ENCODE measurements at regions not wholly inside any gene's neighbourhood (a gene's known extent, or its start where the extent isn't known, plus 50 kb on each side); places are given as distances from the start of the nearest gene placed in this dataset.
A peak's percentile ranks its signal among the peaks of the same experiment; 100 is the strongest.
"Not testable (repeated sequence)": the region's sequence is repeated elsewhere in the genome, so short reads cannot be mapped to it uniquely, and the experiment has no call there.

- DNase-seq = no peak
- TF ChIP-seq POLR2A (IDR thresholded peaks at IDR 0.05; ENCODE audit: low read length) (no peak), GATA1 (IDR thresholded peaks at IDR 0.05; ENCODE audit: low read depth, low read length) (no peak)
These were observed 98.3 kb upstream of the C7orf33 start for GRCh38 chr7:148492157-148492860.

DNA sequence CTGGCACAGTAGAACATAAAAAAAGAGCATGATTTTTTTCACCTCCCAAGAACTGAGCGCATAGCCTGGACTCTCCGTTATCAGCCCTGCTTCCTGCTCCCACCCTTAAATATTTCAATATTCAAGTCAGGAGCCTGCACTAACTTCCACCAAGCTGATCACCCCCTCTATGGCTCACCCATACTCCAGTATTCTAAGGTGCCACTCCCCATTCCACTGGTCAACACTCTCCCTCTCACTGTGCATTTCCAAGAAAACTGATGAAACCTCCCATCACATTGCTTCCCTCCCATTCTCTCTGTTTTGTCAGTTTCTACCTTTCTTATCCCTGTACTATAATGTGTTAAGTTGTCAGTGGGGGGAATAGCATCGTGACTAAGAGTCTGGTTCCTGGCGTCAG, 95.0 kb upstream of the C7orf33 start:
- TF ChIP-seq GATA1 (IDR thresholded peaks at IDR 0.05; ENCODE audit: low read depth, low read length) (no peak), POLR2A (IDR thresholded peaks at IDR 0.05; ENCODE audit: low read length) (no peak)
- no peak for DNase-seq

GRCh38 chr7:148500978-148501377, 89.6 kb upstream of the C7orf33 start:
- no peak for DNase-seq
- no peak for TF ChIP-seq POLR2A (IDR thresholded peaks at IDR 0.05; ENCODE audit: low read length)
- TF ChIP-seq GATA1 (IDR thresholded peaks at IDR 0.05; ENCODE audit: low read depth, low read length) = no peak

DNA sequence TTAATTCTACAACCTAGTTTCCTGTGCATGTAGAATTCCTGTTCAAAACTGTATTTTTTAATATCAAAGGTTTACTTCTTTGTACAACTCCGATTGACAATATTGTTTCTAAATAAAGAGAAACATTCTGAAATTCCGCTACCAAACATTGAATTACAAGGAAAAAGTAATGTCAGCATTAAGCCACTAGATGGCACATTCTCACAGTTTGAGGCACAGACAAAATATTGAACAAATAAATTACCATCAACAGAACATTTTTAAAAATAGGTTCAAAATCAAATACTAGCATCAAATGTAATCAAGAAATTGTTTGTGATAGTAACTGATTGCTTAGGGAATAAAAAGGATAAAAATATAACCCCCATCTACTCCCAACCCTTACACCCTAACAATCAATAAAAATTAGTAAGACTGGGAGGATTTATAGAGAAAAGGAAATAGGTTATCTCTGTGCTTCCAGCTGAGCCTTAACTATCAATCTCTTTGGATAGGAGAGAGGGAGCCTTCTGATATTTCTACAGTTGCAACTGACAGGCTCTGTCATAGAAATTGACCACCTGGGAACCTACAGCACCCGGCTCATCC, 86.6 kb upstream of the C7orf33 start:
- TF ChIP-seq POLR2A (IDR thresholded peaks at IDR 0.05; ENCODE audit: low read length) (no peak), GATA1 (IDR thresholded peaks at IDR 0.05; ENCODE audit: low read depth, low read length) (no peak)
- DNase-seq = peak; percentile 24 to 62

DNA sequence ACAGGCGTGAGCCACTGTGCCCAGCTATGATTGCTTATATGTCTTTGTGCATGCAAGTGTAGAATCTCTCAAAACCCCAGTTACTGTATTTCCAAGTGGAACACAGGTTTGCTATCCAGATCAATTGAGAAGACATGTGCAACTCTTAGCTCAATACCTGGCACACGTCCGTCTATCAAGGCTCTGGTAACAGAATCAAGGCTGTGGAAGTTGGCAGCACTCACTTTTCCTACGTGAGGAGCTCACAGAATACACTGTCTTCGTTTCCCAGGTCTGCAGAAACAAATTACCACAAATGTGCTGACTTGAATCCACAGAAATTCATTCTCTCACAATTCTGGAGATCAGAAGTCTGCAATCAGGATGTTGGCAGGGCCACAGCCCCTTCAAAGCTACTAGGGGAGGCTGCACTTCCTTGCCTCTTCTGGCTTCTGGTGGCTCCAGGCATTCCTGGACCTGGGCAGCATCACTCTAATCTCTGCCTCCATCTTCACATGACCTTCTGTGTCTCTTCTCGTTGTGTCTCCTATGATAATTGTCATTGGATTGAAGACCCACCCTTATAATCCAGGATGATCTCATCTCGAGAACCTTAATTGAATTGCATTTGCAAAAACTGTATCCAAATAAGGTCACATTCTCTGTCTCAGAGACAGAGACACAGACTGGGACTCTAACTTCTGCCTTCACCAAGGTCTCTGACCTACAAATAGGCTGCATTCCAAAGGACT, 84.8 kb upstream of the C7orf33 start:
- DNase-seq = no peak
- TF ChIP-seq POLR2A (IDR thresholded peaks at IDR 0.05; ENCODE audit: low read length) = no peak
- TF ChIP-seq GATA1 (IDR thresholded peaks at IDR 0.05; ENCODE audit: low read depth, low read length) = no peak

- not testable (repeated sequence) for DNase-seq
These were observed 83.4 kb upstream of the C7orf33 start for GRCh38 chr7:148507064-148507573.

DNA sequence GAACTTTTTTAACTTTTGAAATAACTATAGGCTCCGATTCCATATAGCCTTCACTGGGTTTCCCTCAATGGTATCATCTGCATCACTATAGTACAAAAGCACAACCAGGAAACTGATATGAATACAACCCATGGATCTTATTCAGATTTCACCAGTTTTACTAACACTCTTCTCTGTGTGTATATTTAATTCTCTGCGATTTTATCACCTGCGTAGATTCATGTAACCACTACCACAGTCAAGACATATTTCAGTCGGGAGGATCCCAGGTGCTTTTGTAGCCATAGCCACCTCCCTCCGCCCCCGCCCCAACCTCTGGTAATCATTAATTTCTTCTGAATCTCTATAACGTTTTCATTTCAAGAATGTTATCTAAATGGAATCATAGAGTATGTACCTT, 82.8 kb upstream of the C7orf33 start:
- DNase-seq = no peak
- TF ChIP-seq POLR2A (IDR thresholded peaks at IDR 0.05; ENCODE audit: low read length) (no peak), GATA1 (IDR thresholded peaks at IDR 0.05; ENCODE audit: low read depth, low read length) (no peak)

- no peak for TF ChIP-seq GATA1 (IDR thresholded peaks at IDR 0.05; ENCODE audit: low read depth, low read length)
- TF ChIP-seq POLR2A (IDR thresholded peaks at IDR 0.05; ENCODE audit: low read length) = no peak
- no peak for DNase-seq
These were observed 76.3 kb upstream of the C7orf33 start for GRCh38 chr7:148514236-148514635.

GRCh38 chr7:148515237-148515636, 75.3 kb upstream of the C7orf33 start:
- no peak for TF ChIP-seq POLR2A (IDR thresholded peaks at IDR 0.05; ENCODE audit: low read length)
- TF ChIP-seq GATA1 (IDR thresholded peaks at IDR 0.05; ENCODE audit: low read depth, low read length) = no peak
- DNase-seq = no peak

DNA sequence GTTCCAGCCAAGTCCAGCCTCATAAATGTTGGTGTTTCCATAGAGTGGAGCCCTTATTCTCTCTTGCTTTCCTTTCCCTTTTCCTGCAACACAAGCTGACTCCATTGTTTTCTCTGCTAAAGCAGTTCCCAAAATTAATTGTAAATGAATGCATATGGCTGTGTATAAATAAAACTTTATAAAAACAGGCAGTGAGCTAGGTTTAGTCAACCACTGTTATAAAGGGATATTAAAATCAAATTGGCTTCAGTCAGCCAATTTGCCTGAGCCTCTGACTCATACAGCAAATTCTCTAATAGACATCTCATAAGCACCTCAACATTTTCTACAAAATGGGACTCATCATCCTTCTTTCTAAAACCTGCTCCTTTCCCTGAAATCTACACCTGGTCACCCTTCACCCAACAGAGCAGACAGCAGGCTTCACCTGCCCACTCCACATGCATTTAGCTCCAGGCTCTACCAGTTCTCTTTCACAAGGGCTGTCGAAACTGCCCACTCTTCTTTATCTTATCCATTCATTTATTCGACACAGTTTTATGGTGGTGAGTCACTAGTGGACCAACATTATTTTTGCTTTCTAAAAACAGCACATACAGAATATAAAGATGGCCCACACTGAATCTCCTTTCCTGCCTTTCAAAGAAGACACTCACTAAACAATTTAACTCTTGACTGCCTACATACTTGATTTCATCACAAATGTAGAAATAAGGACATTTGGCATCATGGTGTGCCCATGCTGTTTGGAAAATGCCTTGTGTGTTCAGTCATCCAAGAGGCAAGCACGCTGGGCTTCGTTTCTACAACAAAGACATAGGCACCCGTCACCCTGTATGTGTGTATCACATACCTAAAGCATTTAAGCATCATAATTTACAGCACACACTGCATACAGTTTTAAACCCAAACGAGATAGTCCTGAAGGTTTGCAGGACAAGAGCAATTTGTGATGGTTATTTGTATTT, 74.6 kb upstream of the C7orf33 start:
- TF ChIP-seq POLR2A (IDR thresholded peaks at IDR 0.05; ENCODE audit: low read length) (no peak), GATA1 (IDR thresholded peaks at IDR 0.05; ENCODE audit: low read depth, low read length) (no peak)
- no peak for DNase-seq

DNA sequence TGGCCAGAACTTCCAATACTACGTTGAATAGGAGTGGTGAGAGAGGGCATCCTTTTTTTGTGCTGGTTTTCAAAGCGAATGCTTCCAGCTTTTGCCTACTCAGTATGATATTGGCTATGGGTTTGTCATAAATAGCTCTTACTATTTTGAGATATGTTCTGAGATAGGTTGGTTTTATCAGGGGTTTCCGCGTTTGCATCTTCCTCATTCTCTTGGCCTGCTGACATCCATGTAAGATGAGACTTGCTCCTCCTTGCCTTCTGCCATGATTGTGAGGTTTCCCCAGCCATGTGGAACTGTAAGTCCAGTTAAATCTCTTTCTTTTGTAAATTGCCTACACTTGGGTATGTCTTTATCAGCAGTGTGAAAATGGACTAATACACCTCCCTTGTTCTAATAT, 71.2 kb upstream of the C7orf33 start:
- DNase-seq = not testable (repeated sequence)

DNA sequence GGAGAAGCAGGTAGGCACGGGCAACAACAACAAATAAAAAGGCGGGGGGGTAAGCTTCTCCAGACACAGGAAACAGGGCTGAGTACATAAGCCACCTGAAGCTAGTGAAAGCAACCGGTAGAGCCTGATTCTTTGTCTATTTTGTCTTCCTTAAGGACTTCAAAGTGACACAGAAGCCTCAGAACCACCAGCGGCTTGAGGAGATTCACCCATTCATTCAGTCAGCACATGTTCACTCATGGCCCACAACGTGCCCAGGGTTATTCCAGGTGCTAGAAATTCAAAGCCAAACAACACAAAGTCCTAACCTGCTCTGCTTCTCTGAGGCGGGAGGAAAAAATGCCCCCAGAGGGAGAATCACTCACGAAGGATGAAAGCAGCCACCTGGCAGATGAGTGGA, 69.3 kb upstream of the C7orf33 start:
- no peak for DNase-seq
- TF ChIP-seq POLR2A (IDR thresholded peaks at IDR 0.05; ENCODE audit: low read length) (no peak), GATA1 (IDR thresholded peaks at IDR 0.05; ENCODE audit: low read depth, low read length) (no peak)

DNA sequence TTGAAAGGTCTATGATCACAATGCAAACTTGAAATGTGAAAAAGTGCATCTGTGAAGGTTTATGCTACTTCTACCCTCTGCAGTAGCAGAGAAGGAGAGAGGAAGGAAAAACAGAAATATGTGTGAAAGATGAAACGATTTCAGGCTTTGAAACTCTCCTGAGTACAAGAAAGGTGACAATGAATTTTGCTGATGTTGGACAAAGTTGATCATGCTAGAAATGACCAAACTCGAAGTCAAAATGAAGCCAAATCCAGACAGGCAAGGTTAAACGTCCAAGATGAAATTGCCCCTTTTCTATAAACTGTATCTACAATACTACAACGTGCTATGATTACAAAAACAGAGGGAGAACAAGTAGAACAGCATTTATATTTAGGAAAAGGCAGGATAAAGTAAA, 67.0 kb upstream of the C7orf33 start:
- DNase-seq = no peak
- no peak for TF ChIP-seq POLR2A (IDR thresholded peaks at IDR 0.05; ENCODE audit: low read length)
- TF ChIP-seq GATA1 (IDR thresholded peaks at IDR 0.05; ENCODE audit: low read depth, low read length) = no peak

Data from erythroblast (primary cell).